ENCODE measurements at regions not wholly inside any gene's neighbourhood (a gene's known extent, or its start where the extent isn't known, plus 50 kb on each side); places are given as distances from the start of the nearest gene placed in this dataset.

GRCh38 chr2:153819501-153819900, 52.2 kb upstream of the GALNT13 start:
- intact Hi-C loops (cut with DNase I): no loop called here
- H3K4me1 ChIP-seq: no peaks in the 10 kb centered on the region
- H3K27me3 ChIP-seq (ENCODE audit: low read depth): no peaks in the 10 kb centered on the region
- DNase-seq (no peak), ATAC-seq (no peak)
- no peaks in the 10 kb centered on the region for H3K36me3 ChIP-seq
- no peaks in the 10 kb centered on the region for H3K9me3 ChIP-seq
- H3K4me3 ChIP-seq: no peak overlapping the region
- no peak for TF ChIP-seq CTCF (IDR thresholded peaks at IDR 0.05)
- no peak overlapping the region for H3K27ac ChIP-seq

Measured in lower lobe of right lung (tissue), 2 donors.